ENCODE measurements at regions not wholly inside any gene's neighbourhood (a gene's known extent, or its start where the extent isn't known, plus 50 kb on each side); places are given as distances from the start of the nearest gene placed in this dataset.

- no peak overlapping the region for H2AK9ac ChIP-seq (replicated peaks; ENCODE audit: low read depth, low read length, poor library complexity)
- H3K27me3 ChIP-seq (ENCODE audit: control insufficient read depth, insufficient read depth, low read length), result peaks cover 22% of the 10 kb centered on the region
- H2BK15ac ChIP-seq (ENCODE audit: low read depth, low read length), result no peak overlapping the region
- TF ChIP-seq ELK1 (IDR thresholded peaks at IDR 0.05; ENCODE audit: borderline replicate concordance, low read depth, low read length) (no peak), RAD21 (IDR thresholded peaks at IDR 0.05; ENCODE audit: low read length) (no peak), MAZ (IDR thresholded peaks at IDR 0.05; ENCODE audit: borderline replicate concordance, low read depth, low read length) (no peak), USF2 (IDR thresholded peaks at IDR 0.05; ENCODE audit: low read depth, low read length) (no peak), MAFK (IDR thresholded peaks at IDR 0.05; ENCODE audit: low read depth, low read length) (no peak), NFE2L2 (IDR thresholded peaks at IDR 0.05; ENCODE audit: low read depth, low read length) (no peak), POLR2A (IDR thresholded peaks at IDR 0.05; ENCODE audit: low read depth, low read length) (no peak), BHLHE40 (IDR thresholded peaks at IDR 0.05; ENCODE audit: low read depth, low read length) (no peak), SMC3 (IDR thresholded peaks at IDR 0.05; ENCODE audit: low read depth, low read length) (no peak)
- H3K9me3 ChIP-seq (ENCODE audit: control insufficient read depth, insufficient read depth, low read length), result no peaks in the 10 kb centered on the region
- H3K18ac ChIP-seq (ENCODE audit: low read depth, low read length), result no peak overlapping the region
- no TSS peak for BruUV-seq (replicated peaks)
- H3K23ac ChIP-seq (ENCODE audit: low read depth, low read length), result no peak overlapping the region
- no peak overlapping the region for H3K14ac ChIP-seq (replicated peaks; ENCODE audit: low read depth, low read length)
- H2BK20ac ChIP-seq (ENCODE audit: low read depth, low read length), result no peak overlapping the region
- no peak for DNase-seq
- H3K9ac ChIP-seq (ENCODE audit: low read depth, low read length), result no peak overlapping the region
- H3K9me1 ChIP-seq (ENCODE audit: insufficient read depth, low read length), result no peaks in the 10 kb centered on the region
- H3K36me3 ChIP-seq (ENCODE audit: control insufficient read depth, insufficient read depth, low read length), result no peaks in the 10 kb centered on the region
- in situ Hi-C loops (cut with MboI; ENCODE audit: low sequenced_read_pairs), result no loop called here
- CTCF ChIA-PET, result no interaction called here
- intact Hi-C loops (cut with micrococcal nuclease), result no loop called here
- POLR2A ChIA-PET (ENCODE audit: unreplicated experiment), result no interaction called here
- H4K20me1 ChIP-seq (ENCODE audit: insufficient read depth, low read length), result no peaks in the 10 kb centered on the region
- no peak overlapping the region for H3K4me3 ChIP-seq (ENCODE audit: insufficient read depth, low read depth, low read length)
- H2AFZ ChIP-seq (replicated peaks; ENCODE audit: low read length, poor library complexity), result no peak overlapping the region
- no peaks in the 10 kb centered on the region for H3K79me1 ChIP-seq (ENCODE audit: low read depth in 1 of 2, low read length in 2 of 2)
- H3K56ac ChIP-seq (ENCODE audit: extremely low read depth, insufficient read depth, low read length), result no peak overlapping the region
- H4K8ac ChIP-seq (ENCODE audit: low read depth in 2 of 2, low read length in 2 of 2), result no peak overlapping the region
- dilution Hi-C loops (cut with HindIII; ENCODE audit: low sequenced_read_pairs, unreplicated experiment), result no loop called here
- no peak overlapping the region for H3K4ac ChIP-seq (ENCODE audit: low read depth, low read length)
- H3K4me2 ChIP-seq (ENCODE audit: low read depth, low read length), result no peak overlapping the region
- ATAC-seq (ENCODE audit: low read depth), result no peak
- no peak overlapping the region for H3K27ac ChIP-seq (ENCODE audit: insufficient read depth, low read length)
- H2AK5ac ChIP-seq (ENCODE audit: low read depth, low read length), result no peak overlapping the region
- WGBS, 2 experiments (ENCODE audit: extremely low coverage in 2 of 2, insufficient read length in 1 of 2), result 78% methylated on average over 8 of the region's 8 CpGs; no CpG with 5 or more reads in 1 of the 2 experiments
- no peaks in the 10 kb centered on the region for H3K4me1 ChIP-seq (ENCODE audit: control insufficient read depth, insufficient read depth, low read length)
- H4K91ac ChIP-seq (ENCODE audit: insufficient read depth, low read depth, low read length), result no peak overlapping the region
- H2BK120ac ChIP-seq (ENCODE audit: low read depth, low read length), result no peak overlapping the region
- H4K5ac ChIP-seq (ENCODE audit: low read depth, low read length), result no peak overlapping the region
- no peak overlapping the region for H2BK5ac ChIP-seq (ENCODE audit: low read depth, low read length, poor library complexity, severe bottlenecking)
These were observed 143.9 kb upstream of the HS3ST2 start for GRCh38 chr16:22670044-22670536.
